ENCODE measurements at regions not wholly inside any gene's neighbourhood (a gene's known extent, or its start where the extent isn't known, plus 50 kb on each side); places are given as distances from the start of the nearest gene placed in this dataset.
"Not testable (repeated sequence)": the region's sequence is repeated elsewhere in the genome, so short reads cannot be mapped to it uniquely, and the experiment has no call there.

GRCh38 chr15:24202297-24202696, 473.3 kb upstream of the NPAP1 start:
- Mint-ChIP-seq H3K9me3 (peaks cover 35% of the 10 kb centered on the region), H3K36me3 (peaks cover 15% of the 10 kb centered on the region)
- H3K27ac Mint-ChIP-seq; DNase-seq (ENCODE audit: low spot score); H3K4me1 Mint-ChIP-seq; CTCF ChIA-PET; ATAC-seq; POLR2A ChIA-PET; H3K4me3 Mint-ChIP-seq; H3K27me3 Mint-ChIP-seq (ENCODE audit: low read depth): not testable (repeated sequence)

- H3K27ac Mint-ChIP-seq; ATAC-seq; H3K4me3 Mint-ChIP-seq; CTCF ChIA-PET; DNase-seq (ENCODE audit: low spot score); POLR2A ChIA-PET; H3K27me3 Mint-ChIP-seq (ENCODE audit: low read depth); H3K4me1 Mint-ChIP-seq: not testable (repeated sequence)
- Mint-ChIP-seq H3K9me3 (peaks cover 26% of the 10 kb centered on the region), H3K36me3 (peaks cover 23% of the 10 kb centered on the region)
Observed at GRCh38 chr15:24211742-24212476, 463.7 kb upstream of the NPAP1 start.

- ChIA-PET CTCF (no interaction called here), POLR2A (no interaction called here)
- DNase-seq (ENCODE audit: low spot score): no peak
- ATAC-seq: no peak
- H3K27me3 Mint-ChIP-seq (ENCODE audit: low read depth): peaks cover 2% of the 10 kb centered on the region; the same call in 1 of the 2 replicates
- no peak for TF ChIP-seq ZNF317 (CRISPR knock-in tag; IDR thresholded peaks at IDR 0.05; ENCODE audit: borderline replicate concordance, low read depth)
- no peak for TF ChIP-seq ATF1 (CRISPR knock-in tag; IDR thresholded peaks at IDR 0.05)
- no peak for TF ChIP-seq ZBTB43 (CRISPR knock-in tag; IDR thresholded peaks at IDR 0.05)
- no peak for TF ChIP-seq NR1H2 (CRISPR knock-in tag; IDR thresholded peaks at IDR 0.05)
- no peak for TF ChIP-seq FOXJ3 (CRISPR knock-in tag; IDR thresholded peaks at IDR 0.05; ENCODE audit: borderline replicate concordance)
- TF ChIP-seq ZNF423 (CRISPR knock-in tag; IDR thresholded peaks at IDR 0.05): no peak
- no peak for TF ChIP-seq FOXP1 (CRISPR knock-in tag; IDR thresholded peaks at IDR 0.05; ENCODE audit: borderline replicate concordance)
- no peak for TF ChIP-seq AR (CRISPR knock-in tag; IDR thresholded peaks at IDR 0.05)
- no peak for TF ChIP-seq ZNF121 (CRISPR knock-in tag; IDR thresholded peaks at IDR 0.05)
- TF ChIP-seq ATF2 (CRISPR knock-in tag; IDR thresholded peaks at IDR 0.05; ENCODE audit: borderline replicate concordance, low read depth): no peak
- no peak for TF ChIP-seq SMAD3 (CRISPR knock-in tag; IDR thresholded peaks at IDR 0.05; ENCODE audit: borderline replicate concordance)
- no peak for TF ChIP-seq JAZF1 (CRISPR knock-in tag; IDR thresholded peaks at IDR 0.05)
- no peak for TF ChIP-seq NR2C2 (CRISPR knock-in tag; IDR thresholded peaks at IDR 0.05)
- no peak for TF ChIP-seq PRRX2 (CRISPR knock-in tag; IDR thresholded peaks at IDR 0.05)
- TF ChIP-seq ZNF232 (CRISPR knock-in tag; IDR thresholded peaks at IDR 0.05): no peak
- no peak for TF ChIP-seq IRF2 (CRISPR knock-in tag; IDR thresholded peaks at IDR 0.05; ENCODE audit: borderline replicate concordance, low read depth)
- TF ChIP-seq NFATC4 (CRISPR knock-in tag; IDR thresholded peaks at IDR 0.05): no peak
- TF ChIP-seq ZNF219 (CRISPR knock-in tag; IDR thresholded peaks at IDR 0.05; ENCODE audit: borderline replicate concordance): no peak
- peaks cover 30% of the 10 kb centered on the region for H3K36me3 Mint-ChIP-seq
- peaks cover 47% of the 10 kb centered on the region for H3K9me3 Mint-ChIP-seq
- no peak overlapping the region for H3K27ac Mint-ChIP-seq
- H3K4me1 Mint-ChIP-seq: 0 out of 2 replicates have a peak, but pooled peaks cover 2% of the 10 kb centered on the region
- no peak overlapping the region for H3K4me3 Mint-ChIP-seq
Observed at GRCh38 chr15:24223739-24224138, 451.8 kb upstream of the NPAP1 start.
